NCI-H524 treated with DMSO at 0.1 percent for 48 hours (cell line): ENCODE measurements at regions not wholly inside any gene's neighbourhood (a gene's known extent, or its start where the extent isn't known, plus 50 kb on each side); places are given as distances from the start of the nearest gene placed in this dataset.
A peak's percentile ranks its signal among the peaks of the same experiment; 100 is the strongest.

Experiments
- DNase-seq: peaks from one replicate; lab custom pipeline; 2025; lab: John Stamatoyannopoulos, UW

DNA sequence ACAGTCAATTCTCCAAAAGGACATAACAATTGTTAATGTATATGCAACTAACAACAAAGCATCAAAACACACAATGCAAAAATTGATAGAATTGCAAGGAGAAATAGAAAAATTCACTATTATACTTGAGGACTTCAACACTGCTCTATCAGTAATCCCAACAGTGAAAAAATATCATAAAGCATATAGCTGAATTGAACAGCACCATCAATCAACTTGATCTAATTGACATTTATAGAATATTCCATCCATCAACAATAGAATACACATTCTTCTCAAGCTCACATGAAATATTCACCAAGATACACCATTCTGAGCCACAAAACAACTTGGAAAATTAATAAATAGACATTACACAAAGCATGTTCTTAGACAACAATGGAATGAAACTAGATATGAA lies 60.1 kb upstream of the ASXL3 start:
- DNase-seq, result no peak

DNA sequence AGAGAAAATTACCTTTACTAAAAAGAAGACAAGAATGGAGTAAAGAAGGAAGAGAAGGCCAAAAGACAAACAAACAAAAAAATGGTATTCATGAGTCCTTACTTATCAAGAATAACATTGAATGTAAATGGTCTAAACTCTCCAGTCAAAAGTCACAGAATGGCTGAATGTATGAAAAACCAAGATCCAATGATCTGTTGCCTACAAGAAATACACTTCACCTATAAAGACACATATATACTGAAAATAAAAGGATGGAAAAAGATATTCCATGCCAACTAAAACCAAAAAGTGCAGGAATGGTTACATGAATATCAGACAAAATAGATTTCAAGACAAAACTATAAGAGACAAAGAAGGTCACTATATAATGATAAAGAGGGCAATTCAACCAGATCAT lies 65.0 kb upstream of the ASXL3 start:
- no peak for DNase-seq

DNA sequence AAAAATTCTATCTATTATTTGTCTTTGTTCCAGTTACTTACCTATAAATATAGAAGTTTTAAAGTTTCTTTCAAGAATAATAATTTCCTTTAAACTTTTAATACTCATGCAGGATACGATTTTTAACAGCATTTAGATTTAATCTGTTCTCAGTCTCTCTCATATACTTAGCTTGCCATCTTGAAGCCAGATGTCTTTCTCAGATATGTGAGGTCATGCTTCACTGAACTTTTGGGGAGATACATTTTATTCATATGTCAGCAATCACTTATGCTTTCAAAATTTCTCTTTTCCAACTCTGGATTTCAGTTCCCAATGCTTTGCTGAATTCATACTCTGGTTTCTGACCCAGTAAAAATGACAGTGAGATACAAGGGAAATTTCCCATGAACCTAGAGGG lies 66.5 kb upstream of the CCDC178 start:
- no peak for DNase-seq

DNA sequence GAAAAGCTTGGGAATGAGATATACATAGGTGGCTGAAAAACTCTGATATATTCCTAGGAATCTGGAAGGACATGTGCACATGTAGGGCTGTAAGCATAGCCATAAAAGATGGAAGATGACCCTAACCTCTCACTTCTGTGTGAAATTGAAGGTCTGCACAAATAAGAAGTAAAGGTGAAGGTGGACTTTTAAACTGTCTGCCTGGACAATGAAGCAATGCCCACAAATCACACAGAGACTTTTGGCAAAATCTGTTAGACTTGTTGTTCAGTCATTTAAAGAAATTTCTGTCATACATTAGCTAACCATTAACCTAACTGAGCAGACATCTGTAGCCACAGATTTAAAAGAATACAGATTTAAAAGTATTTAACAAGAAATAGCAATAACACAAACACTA lies 65.3 kb upstream of the CCDC178 start:
- DNase-seq, result no peak

DNA sequence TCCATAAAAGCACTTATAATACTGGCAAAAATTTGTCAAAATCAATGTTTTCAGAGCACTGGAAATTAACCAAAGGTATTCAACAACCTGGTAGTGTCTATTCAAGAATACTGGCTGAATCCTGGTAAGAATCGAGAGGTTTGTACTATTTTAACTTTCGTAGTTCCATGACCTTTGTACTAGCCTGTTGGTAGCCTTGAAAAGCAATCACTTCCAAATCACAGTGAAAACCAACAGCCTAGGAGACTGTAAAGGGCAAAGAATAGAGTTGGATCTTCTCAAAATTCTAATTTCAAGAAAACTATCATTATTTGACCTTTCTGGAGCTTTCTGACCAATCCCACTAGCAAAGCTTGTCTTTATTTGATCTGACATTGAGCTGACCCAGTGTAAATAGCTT lies 64.8 kb upstream of the CCDC178 start:
- DNase-seq, result no peak

DNA sequence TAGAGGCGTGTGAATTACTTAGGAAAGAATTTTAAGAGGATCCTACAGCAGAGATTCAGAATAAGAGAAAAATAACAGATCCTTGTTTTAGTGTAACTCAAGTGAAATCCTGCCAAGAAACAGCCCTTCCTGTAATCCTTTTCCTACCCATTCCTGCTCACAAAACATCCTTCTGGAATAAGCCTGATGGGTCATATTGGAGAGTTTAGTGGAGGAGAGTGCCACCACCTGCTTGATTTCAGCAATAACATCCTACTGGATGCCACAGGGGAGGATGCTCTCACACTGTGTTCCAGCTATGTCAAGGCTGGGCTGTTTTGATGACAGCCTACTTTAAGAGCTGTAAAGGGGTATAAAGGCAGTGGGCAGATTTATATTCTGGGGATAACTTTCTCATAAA lies 54.8 kb upstream of the CCDC178 start:
- DNase-seq, result peak; percentile 4
